ENCODE measurements at regions not wholly inside any gene's neighbourhood (a gene's known extent, or its start where the extent isn't known, plus 50 kb on each side); places are given as distances from the start of the nearest gene placed in this dataset.

- TF ChIP-seq POLR2A (IDR thresholded peaks at IDR 0.05) (no peak), EP300 (IDR thresholded peaks at IDR 0.05) (no peak), POLR2AphosphoS5 (IDR thresholded peaks at IDR 0.05) (no peak)
- TF ChIP-seq, protein P1, sequence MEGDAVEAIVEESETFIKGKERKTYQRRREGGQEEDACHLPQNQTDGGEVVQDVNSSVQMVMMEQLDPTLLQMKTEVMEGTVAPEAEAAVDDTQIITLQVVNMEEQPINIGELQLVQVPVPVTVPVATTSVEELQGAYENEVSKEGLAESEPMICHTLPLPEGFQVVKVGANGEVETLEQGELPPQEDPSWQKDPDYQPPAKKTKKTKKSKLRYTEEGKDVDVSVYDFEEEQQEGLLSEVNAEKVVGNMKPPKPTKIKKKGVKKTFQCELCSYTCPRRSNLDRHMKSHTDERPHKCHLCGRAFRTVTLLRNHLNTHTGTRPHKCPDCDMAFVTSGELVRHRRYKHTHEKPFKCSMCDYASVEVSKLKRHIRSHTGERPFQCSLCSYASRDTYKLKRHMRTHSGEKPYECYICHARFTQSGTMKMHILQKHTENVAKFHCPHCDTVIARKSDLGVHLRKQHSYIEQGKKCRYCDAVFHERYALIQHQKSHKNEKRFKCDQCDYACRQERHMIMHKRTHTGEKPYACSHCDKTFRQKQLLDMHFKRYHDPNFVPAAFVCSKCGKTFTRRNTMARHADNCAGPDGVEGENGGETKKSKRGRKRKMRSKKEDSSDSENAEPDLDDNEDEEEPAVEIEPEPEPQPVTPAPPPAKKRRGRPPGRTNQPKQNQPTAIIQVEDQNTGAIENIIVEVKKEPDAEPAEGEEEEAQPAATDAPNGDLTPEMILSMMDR (IDR thresholded peaks at IDR 0.05) = no peak
- intact Hi-C loops (cut with DNase I) = no loop called here
Observed at GRCh38 chr18:76584414-76585310, 89.6 kb upstream of the ZNF516 start.

DNA sequence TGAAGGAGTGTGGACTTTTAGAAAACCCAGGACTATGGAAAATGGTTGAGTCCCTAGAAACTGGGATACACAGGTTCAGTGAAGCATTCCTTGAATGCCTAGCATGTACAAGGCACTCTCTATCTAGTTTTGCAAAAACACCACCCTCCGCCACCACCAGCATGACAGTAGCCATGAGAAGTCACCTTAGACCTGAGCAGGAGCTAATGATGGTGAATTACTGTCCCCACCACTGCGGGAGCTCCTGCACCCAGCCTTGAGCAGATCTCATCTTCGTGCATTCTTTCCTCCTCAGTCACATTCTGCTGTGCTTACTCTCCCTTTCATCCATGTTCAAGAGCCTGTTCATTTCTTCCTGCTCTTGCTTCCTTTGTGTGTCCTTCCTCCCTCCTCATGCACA lies 86.2 kb upstream of the ZNF516 start:
- intact Hi-C loops (cut with DNase I) = no loop called here
- TF ChIP-seq EP300 (IDR thresholded peaks at IDR 0.05) (no peak), POLR2AphosphoS5 (IDR thresholded peaks at IDR 0.05) (no peak), POLR2A (IDR thresholded peaks at IDR 0.05) (no peak)
- TF ChIP-seq, protein P1 (IDR thresholded peaks at IDR 0.05) = no peak
- WGBS, 2 donors = 82 to 89% methylated on average over 3 of the region's 3 CpGs

More at GRCh38 chr18:76584414-76585310, 89.6 kb upstream of the ZNF516 start:
- Histone ChIP-seq H3K9me3 (no peaks in the 10 kb centered on the region), H3K36me3 (no peaks in the 10 kb centered on the region), H3K4me3 (no peak overlapping the region), H3K27ac (no peak overlapping the region), H3K4me1 (peaks cover 0 to under 1% (median 0%) of the 10 kb centered on the region in 4 donors), H3K27me3 (peaks cover 0 to 3% (median 0%) of the 10 kb centered on the region in 3 donors)
- 66 to 79% methylated on average over 18 of the region's 18 CpGs for WGBS, 2 donors
- no peak for DNase-seq

GRCh38 chr18:76580288-76580962 lies 85.4 kb upstream of the ZNF516 start:
- intact Hi-C loops (cut with DNase I) = no loop called here
- no peak for DNase-seq
- Histone ChIP-seq H3K27ac (no peak overlapping the region), H3K36me3 (no peaks in the 10 kb centered on the region), H3K9me3 (no peaks in the 10 kb centered on the region), H3K4me3 (no peak overlapping the region), H3K27me3 (peaks cover 0 to 9% (median 8%) of the 10 kb centered on the region in 3 donors), H3K4me1 (peaks cover 0 to 5% (median 2%) of the 10 kb centered on the region in 4 donors)
- WGBS, 2 donors = 82 to 91% methylated on average over 17 of the region's 17 CpGs
- TF ChIP-seq POLR2AphosphoS5 (IDR thresholded peaks at IDR 0.05) (no peak), POLR2A (IDR thresholded peaks at IDR 0.05) (no peak), EP300 (IDR thresholded peaks at IDR 0.05) (no peak)
- TF ChIP-seq, protein P1 (IDR thresholded peaks at IDR 0.05) = no peak

More for the DNA sequence above, 86.2 kb upstream of the ZNF516 start:
- no peak for DNase-seq
- H3K4me1 ChIP-seq = peaks cover 0 to 5% (median 2%) of the 10 kb centered on the region in 4 donors
- peaks cover 0 to 9% (median 8%) of the 10 kb centered on the region in 3 donors for H3K27me3 ChIP-seq
- no peak overlapping the region for H3K4me3 ChIP-seq
- no peak overlapping the region for H3K27ac ChIP-seq
- no peaks in the 10 kb centered on the region for H3K9me3 ChIP-seq
- no peaks in the 10 kb centered on the region for H3K36me3 ChIP-seq

DNA sequence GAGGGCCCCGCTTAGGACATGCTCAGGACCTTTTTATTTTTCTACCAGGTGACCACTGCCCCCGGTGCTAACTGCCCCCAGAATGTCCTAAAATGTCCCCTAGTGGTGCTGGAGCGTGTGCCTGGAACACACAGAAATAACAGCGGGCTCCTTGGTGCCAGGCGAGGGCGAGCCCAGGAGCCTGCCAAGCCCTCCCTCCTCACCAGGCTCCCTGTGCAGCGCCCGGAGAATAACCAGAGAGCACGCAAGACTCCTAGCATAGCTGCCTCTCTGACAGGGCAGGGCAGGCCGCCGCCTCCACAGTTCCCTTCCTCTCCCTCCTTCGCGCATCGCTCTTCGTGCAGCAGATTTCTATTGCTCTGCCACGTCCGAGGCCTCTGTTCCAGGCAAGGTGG lies 84.3 kb upstream of the ZNF516 start:
- intact Hi-C loops (cut with DNase I) = no loop called here
- TF ChIP-seq POLR2A (IDR thresholded peaks at IDR 0.05) (no peak), EP300 (IDR thresholded peaks at IDR 0.05) (no peak), POLR2AphosphoS5 (IDR thresholded peaks at IDR 0.05) (no peak)
- TF ChIP-seq, protein P1 (IDR thresholded peaks at IDR 0.05) = no peak
- WGBS, 2 donors = 63 to 81% methylated on average over 17 of the region's 17 CpGs
- Histone ChIP-seq H3K36me3 (no peaks in the 10 kb centered on the region), H3K4me3 (no peak overlapping the region), H3K9me3 (peaks cover 0 to 2% (median 0%) of the 10 kb centered on the region in 4 donors), H3K27me3 (peaks cover 0 to 9% (median 8%) of the 10 kb centered on the region in 3 donors), H3K4me1 (peaks cover 0 to 5% (median 2%) of the 10 kb centered on the region in 4 donors), H3K27ac (no peak overlapping the region)
- no peak for DNase-seq

Data from sigmoid colon (tissue), 6 donors.